ENCODE measurements at regions not wholly inside any gene's neighbourhood (a gene's known extent, or its start where the extent isn't known, plus 50 kb on each side); places are given as distances from the start of the nearest gene placed in this dataset.

DNA sequence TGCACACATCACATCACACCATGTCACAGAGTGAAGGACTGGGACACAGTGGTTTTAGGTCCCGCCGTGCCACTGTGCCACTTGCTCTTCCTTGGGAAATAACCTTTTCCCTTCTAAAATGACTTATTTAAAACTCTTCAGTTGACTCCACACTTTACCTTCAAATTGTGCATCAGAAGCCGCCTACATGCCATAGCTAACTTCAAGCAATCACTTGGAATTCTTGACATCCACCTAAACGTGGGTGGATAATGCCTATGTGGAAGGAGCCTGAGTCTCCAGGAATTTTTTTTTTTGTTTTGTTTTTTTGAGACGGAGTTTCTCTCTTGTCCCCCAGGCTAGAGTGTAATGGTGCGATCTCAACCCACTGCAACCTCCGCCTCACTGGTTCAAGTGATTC is 777.4 kb upstream of the TENM3 start:
- TF ChIP-seq CTCF (IDR thresholded peaks at IDR 0.05) (no peak), POLR2A (IDR thresholded peaks at IDR 0.05) (no peak)
